NCI-H2029 (cell line): ENCODE measurements at regions not wholly inside any gene's neighbourhood (a gene's known extent, or its start where the extent isn't known, plus 50 kb on each side); places are given as distances from the start of the nearest gene placed in this dataset.
"Not testable (repeated sequence)": the region's sequence is repeated elsewhere in the genome, so short reads cannot be mapped to it uniquely, and the experiment has no call there.

Source experiments
- DNase-seq: peaks from one replicate; lab custom pipeline; 2025; lab: John Stamatoyannopoulos, UW

DNA sequence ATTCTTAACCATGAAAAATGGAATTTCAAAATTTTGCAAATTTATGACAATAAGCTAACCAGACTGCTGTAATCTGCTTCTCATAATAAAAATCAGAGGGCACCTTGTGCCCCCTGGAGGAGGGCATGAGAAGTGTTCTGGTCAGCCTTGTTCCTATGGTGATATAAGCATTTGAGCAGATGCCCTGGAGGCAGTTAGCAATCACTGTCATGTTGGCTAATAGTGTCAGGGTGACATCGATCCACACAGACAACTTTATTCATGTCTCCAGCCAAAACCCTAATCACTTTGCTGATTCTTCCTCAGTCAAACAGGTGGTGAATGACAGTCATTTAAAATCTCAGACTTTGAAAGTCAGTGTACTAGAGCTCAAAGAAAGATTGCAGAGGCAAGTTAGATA, 943.0 kb downstream of the GALC start:
- DNase-seq, result no peak

DNA sequence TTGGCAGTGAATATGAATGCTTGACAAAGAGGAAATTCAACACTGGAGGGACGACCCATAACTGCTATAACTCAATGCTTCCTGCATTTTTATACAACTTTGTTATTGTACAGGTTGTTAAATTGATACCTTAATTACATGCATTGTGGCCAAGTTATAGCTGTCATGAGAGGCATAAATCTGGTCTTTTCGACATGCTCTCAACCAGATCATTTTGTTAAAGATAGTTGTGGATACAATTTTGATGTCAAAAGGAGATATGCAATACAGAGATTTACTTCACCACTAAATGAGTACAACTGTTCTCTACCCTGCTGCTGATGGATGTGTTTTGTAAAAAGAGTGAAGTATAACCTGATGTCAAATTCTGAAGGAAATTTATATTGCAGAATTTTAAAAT, 946.0 kb downstream of the GALC start:
- no peak for DNase-seq

DNA sequence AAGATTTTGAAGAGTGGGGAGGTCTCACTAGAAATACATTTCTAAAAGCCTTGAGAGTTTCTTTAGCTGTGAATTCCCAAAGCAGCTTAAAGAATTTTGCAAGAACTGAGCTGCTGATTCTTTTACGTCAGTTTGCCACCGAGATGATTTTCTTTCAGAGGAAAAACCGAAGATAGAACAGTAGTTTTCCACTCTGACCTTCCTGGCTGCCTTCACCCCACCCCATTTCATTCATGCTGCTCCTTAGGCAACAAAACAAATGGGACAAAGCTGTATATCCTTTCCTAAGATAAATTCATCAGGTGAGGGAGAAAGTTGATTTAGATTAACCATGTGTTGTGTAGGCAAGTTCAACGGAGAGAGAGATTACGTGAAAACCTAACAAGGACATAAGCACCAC, 947.0 kb downstream of the GALC start:
- DNase-seq, result no peak

DNA sequence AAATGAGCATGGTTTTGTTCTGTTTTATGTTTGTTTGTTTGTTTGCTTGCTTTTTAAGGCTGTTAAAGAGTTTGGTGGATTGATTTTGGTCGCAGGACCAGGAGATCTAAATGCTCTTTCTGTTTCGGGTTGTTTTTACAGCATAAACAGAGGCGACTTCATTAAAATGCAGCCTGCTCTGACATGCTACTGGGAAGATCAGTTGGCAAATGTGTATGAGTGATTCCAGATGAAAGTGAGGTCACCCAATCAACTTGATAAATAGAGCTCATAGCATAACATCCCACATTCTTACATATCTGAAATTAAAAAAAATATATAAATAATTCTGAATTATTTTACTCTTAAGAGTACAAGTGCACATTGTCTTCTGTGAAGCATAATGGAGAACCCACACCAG, 947.7 kb downstream of the GALC start:
- no peak for DNase-seq

DNA sequence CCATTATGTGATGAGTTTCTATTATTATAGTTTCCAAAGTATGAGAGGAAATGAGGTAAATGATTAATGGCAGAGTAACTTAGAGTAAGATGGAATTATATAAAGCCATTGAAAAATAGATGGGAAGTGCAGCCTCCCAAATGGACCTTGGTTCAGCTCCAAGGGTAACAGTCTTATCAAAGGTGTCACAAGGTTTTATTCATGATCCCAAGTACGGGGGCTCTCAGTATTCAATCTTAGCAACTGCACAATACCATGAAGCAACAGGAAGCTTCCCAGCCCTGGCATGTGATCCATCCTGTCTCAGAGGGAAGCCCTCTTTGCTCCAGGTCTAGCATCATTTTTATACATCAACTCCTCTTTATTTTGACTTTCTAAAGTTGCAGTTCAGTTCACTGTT, 948.2 kb downstream of the GALC start:
- no peak for DNase-seq

DNA sequence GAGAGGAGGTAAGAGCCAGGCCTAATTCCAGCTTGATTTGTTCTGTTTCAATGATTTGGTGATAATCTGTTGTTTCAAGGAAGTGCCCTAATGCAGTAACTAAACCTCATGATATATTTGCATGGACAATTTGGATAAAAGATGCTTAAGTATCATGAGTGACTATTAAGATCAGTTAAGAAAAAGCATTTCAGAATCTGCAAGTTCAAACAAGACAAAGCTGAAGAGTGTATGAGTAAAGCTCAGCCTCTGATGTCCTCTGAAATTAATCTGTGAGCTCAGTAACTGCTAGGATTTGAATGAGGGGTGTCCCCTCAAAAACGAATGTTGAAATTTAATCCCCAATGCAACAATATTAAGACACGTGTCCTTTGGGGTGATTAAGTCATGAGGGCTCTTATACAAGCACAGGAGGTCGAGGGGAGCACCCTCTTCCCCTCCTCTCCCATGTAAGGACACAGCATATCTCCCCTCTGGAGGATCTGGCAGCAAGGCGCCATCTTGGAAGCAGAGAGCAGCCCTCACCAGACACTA, 949.2 kb downstream of the GALC start:
- DNase-seq, result no peak

DNA sequence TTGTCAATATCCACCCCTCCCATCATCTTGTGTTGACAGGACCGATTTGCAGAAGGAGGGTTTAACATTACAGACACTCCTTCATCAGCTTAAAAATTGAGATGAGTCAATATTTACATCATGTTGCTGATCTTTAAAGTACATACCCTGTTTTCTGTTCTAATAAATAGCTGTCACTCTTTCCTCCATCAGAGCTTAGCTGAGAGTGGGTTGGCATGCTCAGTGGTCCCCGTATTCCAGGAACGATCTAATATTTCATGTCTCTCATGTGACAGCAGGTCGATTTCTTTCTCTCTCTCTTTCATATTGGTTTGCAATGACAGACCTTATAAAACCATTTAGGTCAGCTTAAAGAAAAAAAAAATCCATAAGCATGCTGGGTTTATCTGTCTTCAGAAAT, 950.6 kb downstream of the GALC start:
- no peak for DNase-seq

DNA sequence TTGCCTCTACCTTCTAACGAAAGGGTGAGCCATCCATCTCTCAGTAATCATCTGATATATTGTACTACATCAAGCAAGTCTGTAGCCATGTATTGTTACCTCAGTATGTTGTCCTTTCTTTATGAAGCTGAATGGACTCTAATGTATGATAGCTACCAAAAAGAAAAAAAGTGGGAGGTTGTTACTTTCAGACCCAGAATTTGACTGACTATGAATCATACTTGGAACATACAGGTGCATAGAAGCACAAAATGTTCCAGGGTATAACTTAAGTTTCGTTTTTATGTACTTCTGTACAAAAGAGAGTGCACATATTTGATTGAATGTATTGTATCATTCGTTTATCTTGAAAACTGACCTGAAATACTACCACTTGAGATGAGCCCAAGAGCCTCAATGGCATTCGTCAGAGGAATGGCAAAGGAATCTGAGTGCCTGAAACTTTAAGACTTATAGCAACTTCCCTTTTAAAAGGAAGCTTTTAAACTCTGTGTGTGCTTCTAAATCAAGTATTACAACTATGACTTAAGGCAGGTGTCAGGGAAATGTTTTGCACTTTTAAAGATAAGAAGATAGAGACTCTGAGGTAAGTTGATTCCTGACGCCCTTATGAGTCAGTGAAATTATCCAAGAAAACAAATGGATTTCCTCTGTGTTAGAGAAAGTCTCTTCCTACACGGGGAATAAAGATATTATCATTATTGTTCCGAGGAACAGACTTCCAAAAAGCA, 951.5 kb downstream of the GALC start:
- DNase-seq, result no peak

DNA sequence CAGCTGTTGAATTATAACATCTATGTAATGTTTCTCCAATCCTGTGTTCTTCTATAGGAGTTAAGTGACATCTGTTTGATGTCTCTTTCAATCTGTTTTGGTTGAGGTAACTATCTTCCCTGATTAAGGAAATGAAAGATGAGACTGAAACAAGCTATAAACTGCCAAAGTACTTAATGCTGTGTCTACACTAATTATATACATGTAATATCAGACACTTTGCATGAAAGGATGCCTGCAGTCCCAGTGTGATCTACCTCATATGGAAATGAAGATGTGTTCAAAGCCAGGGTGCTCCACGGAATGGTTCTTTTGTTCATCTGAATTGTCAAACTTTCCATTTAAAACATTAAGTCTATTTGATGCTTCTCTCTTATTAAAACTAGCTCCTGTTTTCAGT, 958.3 kb downstream of the GALC start:
- DNase-seq, result no peak

DNA sequence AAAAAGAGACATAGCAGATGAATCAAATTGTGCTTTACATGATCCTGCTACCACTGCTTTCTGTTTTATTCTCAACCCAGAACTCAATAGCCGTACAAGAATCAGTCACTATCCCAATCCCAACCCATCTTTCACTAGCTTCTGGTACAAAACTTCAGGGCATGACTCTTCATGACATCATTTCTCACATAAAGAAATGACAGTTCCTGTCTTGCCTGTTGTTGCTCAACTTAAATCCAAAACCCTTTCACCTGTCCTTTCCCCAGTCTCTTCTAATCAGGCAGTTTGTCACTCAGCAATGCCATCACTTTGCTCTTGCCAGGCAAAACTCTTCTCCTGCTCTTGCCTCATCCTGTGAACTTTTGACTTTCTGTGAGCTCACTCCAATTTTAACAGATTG, 962.8 kb downstream of the GALC start:
- DNase-seq, result no peak

DNA sequence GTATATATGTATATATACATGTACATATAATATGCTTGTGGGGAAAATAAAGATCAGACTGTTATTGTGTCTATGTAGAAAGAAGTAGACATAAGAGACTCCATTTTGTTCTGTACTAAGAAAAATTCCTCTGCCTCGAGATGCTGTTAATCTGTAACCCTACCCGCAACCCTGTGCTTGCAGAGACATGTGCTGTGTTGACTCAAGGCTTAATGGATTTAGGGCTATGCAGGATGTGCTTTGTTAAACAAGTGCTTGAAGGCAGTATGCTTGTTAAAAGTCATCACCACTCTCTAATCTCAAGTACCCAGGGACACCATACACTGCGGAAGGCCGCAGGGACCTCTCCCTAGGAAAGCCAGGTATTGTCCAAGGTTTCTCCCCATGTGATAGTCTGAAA, 972.9 kb downstream of the GALC start:
- DNase-seq, result not testable (repeated sequence)

DNA sequence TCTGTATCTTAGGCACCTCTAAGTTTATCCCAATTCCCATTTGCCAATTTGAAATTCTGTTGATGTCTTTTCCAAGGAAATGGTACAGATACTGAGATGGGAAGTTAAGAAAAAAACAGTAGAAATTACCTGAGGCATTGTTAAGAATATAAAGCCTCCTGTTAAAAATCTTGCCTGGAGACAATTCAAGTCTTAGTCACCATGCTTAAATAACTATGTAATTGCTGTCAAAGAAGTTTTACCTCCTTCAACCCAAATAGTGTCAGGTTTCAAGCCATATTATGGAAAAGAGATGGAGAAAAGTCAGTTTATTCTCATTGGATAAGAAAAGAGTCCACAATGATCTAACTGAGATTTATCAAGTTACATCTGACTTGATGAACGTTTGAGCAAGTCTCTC, 974.7 kb downstream of the GALC start:
- no peak for DNase-seq

DNA sequence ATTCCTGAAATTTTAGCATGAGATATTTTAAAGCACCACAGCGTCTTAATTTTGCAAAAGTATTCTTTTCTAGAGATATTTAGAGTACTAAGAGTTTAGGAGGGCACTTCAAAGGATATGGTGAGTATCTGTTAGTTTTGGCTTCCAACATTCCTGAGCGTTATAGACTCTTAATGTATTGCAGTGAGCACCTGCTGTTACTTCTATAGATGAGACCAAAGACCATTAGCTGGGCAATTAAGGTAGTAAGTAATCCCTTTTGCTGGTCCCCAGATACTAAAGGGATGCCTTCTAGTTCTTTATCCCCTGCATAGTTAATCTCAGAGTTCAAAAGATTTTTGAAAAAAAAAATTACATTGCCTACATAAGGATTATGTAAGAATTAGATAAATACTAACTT, 975.6 kb downstream of the GALC start:
- no peak for DNase-seq

DNA sequence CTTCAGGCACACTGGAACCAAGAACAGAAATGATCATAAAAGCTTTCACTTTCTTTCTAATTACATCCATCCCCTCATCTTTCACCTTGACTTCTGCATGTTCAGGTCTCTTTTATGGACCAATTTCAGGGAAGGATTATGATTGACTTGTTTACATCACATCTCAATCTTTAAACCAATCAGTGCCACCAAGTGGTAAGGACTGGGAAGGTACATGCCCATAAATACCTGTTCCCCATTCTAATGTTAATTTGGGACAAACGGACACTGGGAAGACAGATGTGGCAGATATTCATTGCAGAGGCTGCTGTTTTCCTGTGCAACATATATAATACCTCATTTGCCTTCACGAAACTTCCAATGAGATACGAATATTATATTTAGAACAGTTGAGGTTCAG, 978.1 kb downstream of the GALC start:
- DNase-seq, result no peak

DNA sequence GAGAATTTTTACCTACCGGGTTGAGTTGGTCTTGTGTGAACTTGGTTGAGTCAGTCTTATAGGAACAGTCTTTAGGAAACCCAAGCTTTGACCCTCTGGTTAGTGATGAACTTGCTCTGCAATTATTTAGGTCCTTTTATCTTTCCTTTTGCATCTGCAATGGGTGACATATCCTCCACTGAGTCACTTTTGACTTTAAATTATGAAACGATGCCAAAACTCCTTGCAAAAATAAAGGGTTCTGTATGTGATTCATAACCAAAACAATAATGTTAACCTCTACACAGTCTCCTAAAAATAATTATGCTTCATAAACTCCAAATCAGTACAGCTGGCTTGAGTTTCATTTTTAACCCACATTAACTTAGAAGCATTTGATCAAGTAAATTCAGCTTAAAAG, 979.4 kb downstream of the GALC start:
- DNase-seq, result no peak

DNA sequence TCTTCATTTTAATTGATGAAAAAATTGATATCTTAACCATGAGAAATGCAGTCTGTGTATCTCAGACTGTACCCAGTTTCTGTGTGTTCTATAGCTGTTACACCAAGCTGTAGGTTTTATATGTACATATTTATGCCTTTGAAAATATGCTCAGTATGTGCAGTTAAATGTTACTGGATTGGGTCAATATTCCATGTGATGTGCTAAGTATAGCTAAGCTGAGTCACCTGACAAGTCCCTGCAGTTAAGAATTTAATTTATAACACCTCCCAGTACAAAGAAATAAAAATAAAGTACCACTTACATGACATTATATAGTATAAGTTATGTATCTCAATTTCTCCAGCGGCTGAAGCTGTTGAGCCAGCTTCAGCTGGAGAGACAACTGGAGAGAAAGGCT, 984.0 kb downstream of the GALC start:
- no peak for DNase-seq

DNA sequence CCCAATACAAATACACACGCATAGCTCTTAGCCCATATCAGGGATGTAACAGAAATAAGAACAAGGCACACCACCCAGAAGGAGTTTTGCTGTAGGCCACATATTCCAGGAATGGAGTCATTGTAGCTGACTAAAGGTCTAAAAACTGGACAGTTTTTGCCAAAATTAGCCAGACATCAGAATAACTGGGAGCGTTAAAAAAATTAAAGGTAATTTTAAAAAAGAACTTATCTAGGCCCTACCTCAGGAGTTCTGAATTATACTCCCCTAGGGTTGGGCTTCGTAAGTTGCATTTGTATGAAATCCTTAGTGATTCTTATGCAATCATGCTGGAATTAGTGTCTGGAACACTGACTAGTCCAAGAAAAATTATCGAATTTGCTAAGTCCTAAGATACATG, 987.7 kb downstream of the GALC start:
- DNase-seq, result no peak

DNA sequence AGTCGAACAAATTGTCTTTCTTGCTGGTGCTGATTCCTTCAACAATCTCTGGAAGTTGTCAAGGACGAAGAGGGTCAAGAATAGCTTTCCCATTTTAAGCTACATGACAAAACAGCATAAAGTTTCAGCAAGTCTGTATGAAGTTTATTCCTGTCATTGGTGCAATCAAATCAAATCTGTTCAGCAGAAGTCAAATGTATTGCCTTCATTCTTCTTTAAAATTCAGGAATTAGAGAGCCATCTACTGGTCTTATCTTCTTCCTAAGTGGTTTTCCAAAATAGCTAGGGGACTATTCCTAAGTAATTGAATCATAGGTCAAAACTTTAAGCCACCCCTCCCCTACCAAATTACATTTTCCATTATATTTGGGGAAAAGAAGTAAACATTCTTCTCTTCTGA, 990.2 kb downstream of the GALC start:
- no peak for DNase-seq

DNA sequence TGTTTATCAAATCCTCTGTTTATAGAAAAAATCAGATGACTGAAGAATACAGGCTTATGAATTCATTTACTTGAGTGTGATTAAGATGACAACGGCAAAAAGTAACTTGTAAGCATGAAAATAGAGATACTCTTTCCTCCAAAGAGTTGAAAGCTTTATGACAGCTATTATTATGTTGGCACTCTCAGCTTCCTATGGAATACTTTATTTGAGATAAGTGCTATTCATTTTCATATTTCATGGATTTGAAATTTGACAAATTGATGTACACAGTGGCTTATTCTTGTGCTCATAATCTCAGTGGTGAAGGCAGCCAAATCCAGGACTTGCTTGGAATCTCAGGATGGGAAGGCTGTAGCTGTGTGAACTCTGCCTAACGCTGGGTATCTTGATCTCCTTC, 991.6 kb downstream of the GALC start:
- no peak for DNase-seq

DNA sequence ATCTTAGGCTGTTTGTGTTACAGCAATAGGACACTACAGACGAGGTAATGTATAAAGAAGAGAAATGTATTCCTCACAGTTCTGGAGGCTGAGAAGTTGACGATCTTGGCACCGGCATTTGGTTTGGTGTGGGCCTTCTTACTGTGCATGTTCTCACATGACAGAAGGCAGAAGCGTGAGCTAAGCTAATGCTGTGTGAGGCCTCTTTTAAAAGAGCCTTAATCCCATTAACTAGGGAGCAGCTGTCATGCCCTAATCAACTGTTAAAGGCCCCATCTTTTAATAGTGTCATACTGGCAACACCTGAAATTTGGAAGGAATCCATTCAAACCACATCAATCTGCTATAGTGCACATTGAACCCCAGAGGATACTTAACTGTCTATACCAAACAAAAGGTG, 992.9 kb downstream of the GALC start:
- DNase-seq, result no peak

DNA sequence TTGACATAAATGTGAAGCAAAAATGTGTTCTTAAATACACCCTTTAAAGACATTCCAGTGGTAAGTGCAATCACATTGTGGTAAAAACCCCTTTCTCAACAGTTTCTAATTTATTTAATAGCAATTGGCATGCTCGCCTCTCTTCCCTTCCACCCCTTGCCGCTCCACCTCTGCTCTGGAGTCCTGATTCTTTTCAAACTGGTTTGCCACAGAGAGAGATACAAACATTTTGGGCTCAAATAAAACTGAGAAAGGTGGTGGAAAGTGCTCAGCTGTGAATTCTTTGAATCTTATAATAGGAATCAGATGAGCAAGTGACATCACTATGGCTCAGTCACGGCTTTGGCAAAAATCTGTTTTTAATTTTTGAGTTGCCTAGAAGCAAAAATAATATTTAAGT, 993.9 kb downstream of the GALC start:
- no peak for DNase-seq

DNA sequence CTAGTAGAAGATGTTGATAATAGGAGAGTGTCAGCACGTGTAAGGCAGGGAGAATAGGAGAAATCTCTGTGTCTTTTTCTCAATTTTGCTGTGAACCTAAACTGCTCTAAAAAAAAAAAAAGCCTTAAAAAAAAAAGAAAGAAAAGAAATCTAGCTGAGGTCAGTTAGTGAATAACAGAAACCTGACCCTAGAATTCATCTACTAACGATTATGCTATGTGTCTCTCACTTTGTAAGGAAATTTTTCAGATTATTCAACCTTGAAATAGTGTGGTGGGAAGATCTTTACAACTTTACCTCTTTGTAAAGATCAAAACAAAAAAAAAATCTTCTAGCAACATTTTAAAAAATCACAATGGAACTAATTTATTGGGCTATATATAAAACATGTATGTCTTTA, 995.7 kb downstream of the GALC start:
- no peak for DNase-seq

DNA sequence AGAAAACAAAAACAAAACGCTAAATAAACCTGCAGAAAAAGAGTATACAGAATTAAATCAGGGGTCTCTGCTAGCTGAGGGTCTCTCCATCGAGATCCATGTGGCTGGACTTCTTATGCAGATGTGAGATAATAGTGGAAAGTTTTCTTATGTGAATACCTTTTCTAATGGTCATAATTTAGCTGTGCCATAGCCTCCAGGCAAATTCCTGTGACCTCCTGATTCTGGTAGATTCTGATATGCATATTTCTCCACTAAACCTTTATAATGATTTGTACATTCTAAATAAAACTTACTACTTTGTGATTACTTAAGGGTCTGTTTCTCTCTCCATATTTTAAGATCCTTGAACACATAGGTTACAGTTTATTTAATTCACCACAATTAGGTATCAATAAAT, 1002.6 kb downstream of the GALC start:
- DNase-seq, result no peak

DNA sequence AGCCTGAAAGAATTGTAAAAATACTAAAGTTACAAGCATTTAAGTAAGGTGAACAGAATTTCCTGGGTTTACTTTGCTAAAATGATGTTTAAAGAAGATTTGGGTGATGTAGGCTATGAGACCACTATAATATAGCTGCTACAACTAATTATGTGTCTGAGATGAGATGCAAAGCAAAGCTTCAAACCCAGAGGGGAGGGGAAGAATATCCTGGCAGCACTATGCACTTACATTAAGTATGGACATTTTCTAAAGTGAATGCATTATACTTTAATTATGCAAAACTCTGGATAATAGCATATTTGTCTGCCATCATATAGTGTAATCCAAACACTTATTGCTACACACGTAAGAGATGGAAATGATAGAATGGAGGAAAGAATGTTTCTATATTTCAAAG, 1003.7 kb downstream of the GALC start:
- DNase-seq, result no peak

DNA sequence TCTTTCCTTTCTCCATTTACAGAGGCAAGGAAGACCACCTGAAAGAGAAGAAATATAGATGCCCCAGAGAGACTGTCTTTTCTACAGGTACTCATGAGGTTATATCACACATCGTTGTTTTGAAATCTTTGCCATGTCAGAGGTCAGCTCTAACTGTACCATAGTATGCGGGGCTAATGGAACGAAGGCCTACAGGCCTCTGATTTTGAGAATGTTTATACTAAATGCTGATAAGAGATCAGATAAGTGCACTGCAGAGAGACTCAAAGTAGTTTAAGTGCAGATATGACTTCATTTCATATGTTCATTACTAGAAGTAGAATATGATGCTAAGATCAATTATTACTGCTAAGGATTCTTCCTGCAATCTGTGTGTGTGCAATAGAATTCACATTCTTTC, 1005.0 kb downstream of the GALC start:
- DNase-seq, result no peak
